IMR-90 (cell line): ENCODE measurements at regions not wholly inside any gene's neighbourhood (a gene's known extent, or its start where the extent isn't known, plus 50 kb on each side); places are given as distances from the start of the nearest gene placed in this dataset.

ENCODE experiments used
- BHLHE40 ChIP-seq: fragments of 150-350 bp; IDR thresholded peaks from 2 replicates; pipeline ENCODE4 v1.6.1; 2016; ENCODE audit warnings: mild to moderate bottlenecking, low read depth, low read length
- CEBPB ChIP-seq: IDR thresholded peaks from 2 replicates; pipeline ENCODE4 v1.6.1; 2012; ENCODE audit warnings: low read depth, low read length, improper control_type of control experiment
- CHD1 ChIP-seq: IDR thresholded peaks from 2 replicates; pipeline ENCODE4 v1.6.1; 2012; ENCODE audit warnings: low read depth, low read length, improper control_type of control experiment
- CTCF ChIP-seq: conservative IDR thresholded peaks from 2 replicates; pipeline ENCODE4 v1.5.1; 2012; ENCODE audit warnings: mild to moderate bottlenecking, low read depth, low read length, improper control_type of control experiment
- FOS ChIP-seq: fragments of 150-350 bp; IDR thresholded peaks from 2 replicates; pipeline ENCODE4 v1.6.1; 2016; ENCODE audit warnings: low read depth, low read length
- MAFK ChIP-seq: IDR thresholded peaks from 2 replicates; pipeline ENCODE4 v1.6.1; 2012; ENCODE audit warnings: low read depth, low read length, improper control_type of control experiment
- MAZ ChIP-seq: IDR thresholded peaks from 2 replicates; pipeline ENCODE4 v1.6.1; 2012; ENCODE audit warnings: low read depth, mild to moderate bottlenecking, low read length, improper control_type of control experiment, moderate library complexity, borderline replicate concordance
- MXI1 ChIP-seq: IDR thresholded peaks from 2 replicates; pipeline ENCODE4 v1.6.1; 2012; ENCODE audit warnings: low read depth, mild to moderate bottlenecking, low read length, moderate library complexity, borderline replicate concordance
- POLR2A ChIP-seq: IDR thresholded peaks from 2 replicates; pipeline ENCODE4 v1.6.1; 2012; ENCODE audit warnings: mild to moderate bottlenecking, low read depth, low read length
- RAD21 ChIP-seq: IDR thresholded peaks from 2 replicates; pipeline ENCODE4 v1.6.1; 2012; ENCODE audit warnings: low read length, improper control_type of control experiment
- RCOR1 ChIP-seq: IDR thresholded peaks from 2 replicates; pipeline ENCODE4 v1.6.1; 2012; ENCODE audit warnings: mild to moderate bottlenecking, low read length, improper control_type of control experiment; ENCODE audit not compliant: insufficient replicate concordance
- SMC3 ChIP-seq: fragments of 150-350 bp; IDR thresholded peaks from 2 replicates; pipeline ENCODE4 v1.6.1; 2016; ENCODE audit warnings: low read depth, mild to moderate bottlenecking, antibody characterized with exemption, low read length, moderate library complexity
- USF2 ChIP-seq: fragments of 150-350 bp; IDR thresholded peaks from 2 replicates; pipeline ENCODE4 v1.6.1; 2017; ENCODE audit warnings: mild to moderate bottlenecking, antibody characterized with exemption, low read length, low read depth
- TF ChIP-seq, protein P1 (sequence below): fragments of 150-350 bp; IDR thresholded peaks from 2 replicates; pipeline ENCODE4 v1.6.1; 2016; ENCODE audit warnings: low read depth, mild to moderate bottlenecking, low read length, moderate library complexity, borderline replicate concordance

DNA sequence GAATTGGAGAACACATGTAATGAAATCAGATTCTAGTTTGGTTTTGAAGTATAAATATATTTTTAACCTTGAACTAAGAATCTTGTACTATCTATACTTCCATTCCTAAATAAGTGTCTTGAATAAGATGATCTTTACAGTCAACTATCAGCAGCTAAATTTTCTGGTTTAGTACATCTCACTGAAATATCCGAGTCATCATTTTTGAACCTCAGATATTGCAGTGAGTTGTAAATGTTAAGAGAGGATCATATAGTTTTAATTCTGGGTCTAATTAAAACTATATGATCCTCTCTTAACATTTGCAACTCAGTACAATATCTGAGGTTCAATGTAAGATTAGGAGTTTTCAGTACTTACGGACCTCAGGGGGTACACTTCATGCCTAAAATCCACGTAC, 768.8 kb upstream of the ADAMTS5 start:
- TF ChIP-seq CTCF (no peak), FOS (no peak), CEBPB (no peak), POLR2A (no peak), RAD21 (no peak), CHD1 (no peak), SMC3 (no peak), MAFK (peak; percentile 97), MXI1 (no peak), MAZ (no peak), BHLHE40 (no peak), USF2 (no peak), RCOR1 (no peak)
- TF ChIP-seq, protein P1, sequence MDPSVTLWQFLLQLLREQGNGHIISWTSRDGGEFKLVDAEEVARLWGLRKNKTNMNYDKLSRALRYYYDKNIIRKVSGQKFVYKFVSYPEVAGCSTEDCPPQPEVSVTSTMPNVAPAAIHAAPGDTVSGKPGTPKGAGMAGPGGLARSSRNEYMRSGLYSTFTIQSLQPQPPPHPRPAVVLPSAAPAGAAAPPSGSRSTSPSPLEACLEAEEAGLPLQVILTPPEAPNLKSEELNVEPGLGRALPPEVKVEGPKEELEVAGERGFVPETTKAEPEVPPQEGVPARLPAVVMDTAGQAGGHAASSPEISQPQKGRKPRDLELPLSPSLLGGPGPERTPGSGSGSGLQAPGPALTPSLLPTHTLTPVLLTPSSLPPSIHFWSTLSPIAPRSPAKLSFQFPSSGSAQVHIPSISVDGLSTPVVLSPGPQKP = no peak
